AG04449 (cell line): ENCODE measurements at regions not wholly inside any gene's neighbourhood (a gene's known extent, or its start where the extent isn't known, plus 50 kb on each side); places are given as distances from the start of the nearest gene placed in this dataset.

ENCODE experiments used
- CTCF ChIA-PET: fragments of 350-600 bp; formaldehyde crosslinking; extraction: SDS; loops from one replicate; lab custom pipeline; 2021; ENCODE audit warnings: antibody characterized with exemption; lab: Yijun Ruan, JAX
- POLR2A ChIA-PET: fragments of 400-600, 350-600 bp; formaldehyde crosslinking; extraction: SDS; loops from one replicate; lab custom pipeline; 2020; ENCODE audit warnings: antibody characterized with exemption, inconsistent platforms; lab: Yijun Ruan, JAX
- DNase-seq: peaks from one replicate; pipeline ENCODE4 v3.0.0-alpha.2; 2010; ENCODE audit warnings: low read depth, low spot score
- H3K4me3 ChIP-seq: 2 replicates; pipeline ENCODE4 v1.5.1; 2011; ENCODE audit warnings: low read depth, mild to moderate bottlenecking, control low read depth, low read length
- CTCF ChIP-seq: IDR thresholded peaks from one replicate; pipeline ENCODE4 v1.5.1; 2011; ENCODE audit warnings: mild to moderate bottlenecking, moderate library complexity, low read length, control low read depth, inconsistent platforms; ENCODE audit not compliant: insufficient read depth; ENCODE audit errors: missing control alignments

- ChIA-PET POLR2A (no interaction called here), CTCF (no interaction called here)
- no peak overlapping the region for H3K4me3 ChIP-seq
- no peak for TF ChIP-seq CTCF
- no peak for DNase-seq
Measured at GRCh38 chr9:18077941-18078678, 395.8 kb upstream of the ADAMTSL1 start.

GRCh38 chr9:18092138-18092537, 381.8 kb upstream of the ADAMTSL1 start:
- no peak for DNase-seq
- no peak overlapping the region for H3K4me3 ChIP-seq
- CTCF ChIA-PET = no interaction called here
- POLR2A ChIA-PET = no interaction called here
- TF ChIP-seq CTCF = no peak

- CTCF ChIA-PET = no interaction called here
- no peak for TF ChIP-seq CTCF
- no peak for DNase-seq
- POLR2A ChIA-PET = no interaction called here
- H3K4me3 ChIP-seq = no peak overlapping the region
Measured at GRCh38 chr9:18106006-18106560, 367.9 kb upstream of the ADAMTSL1 start.

GRCh38 chr9:18109675-18110074, 364.3 kb upstream of the ADAMTSL1 start:
- no peak for TF ChIP-seq CTCF
- H3K4me3 ChIP-seq = no peak overlapping the region
- no peak for DNase-seq
- POLR2A ChIA-PET = no interaction called here
- CTCF ChIA-PET = no interaction called here

- H3K4me3 ChIP-seq = no peak overlapping the region
- CTCF ChIA-PET = no interaction called here
- POLR2A ChIA-PET = no interaction called here
- no peak for DNase-seq
- no peak for TF ChIP-seq CTCF
Measured at GRCh38 chr9:18111146-18111545, 362.8 kb upstream of the ADAMTSL1 start.

GRCh38 chr9:18114559-18115475, 359.1 kb upstream of the ADAMTSL1 start:
- DNase-seq = no peak
- ChIA-PET CTCF (no interaction called here), POLR2A (no interaction called here)
- no peak overlapping the region for H3K4me3 ChIP-seq
- TF ChIP-seq CTCF = no peak
